Umbilical cord (tissue), 1 donor: ENCODE measurements at regions not wholly inside any gene's neighbourhood (a gene's known extent, or its start where the extent isn't known, plus 50 kb on each side); places are given as distances from the start of the nearest gene placed in this dataset.

Experiments used
- DNase-seq: peaks from one replicate; pipeline ENCODE4 v3.0.0-alpha.2; 2015; ENCODE audit warnings: low spot score

GRCh38 chrX:15191830-15192229 lies 78.1 kb downstream of the ASB9 start:
- DNase-seq: peak; percentile 30

GRCh38 chrX:15188039-15188438 lies 81.8 kb downstream of the ASB9 start:
- no peak for DNase-seq

- DNase-seq: no peak
Observed at GRCh38 chrX:15177316-15177715, 92.6 kb downstream of the ASB9 start.

GRCh38 chrX:15173411-15173810 lies 96.5 kb downstream of the ASB9 start:
- no peak for DNase-seq

- no peak for DNase-seq
Observed at GRCh38 chrX:15170927-15171326, 99.0 kb downstream of the ASB9 start.

GRCh38 chrX:15167826-15168225 lies 102.1 kb downstream of the ASB9 start:
- no peak for DNase-seq

- DNase-seq: no peak
Observed at GRCh38 chrX:15165832-15166231, 104.1 kb downstream of the ASB9 start.

- no peak for DNase-seq
Observed at GRCh38 chrX:15163131-15163530, 106.8 kb downstream of the ASB9 start.

- DNase-seq: no peak
Observed at GRCh38 chrX:15160558-15161095, 109.3 kb downstream of the ASB9 start.

GRCh38 chrX:15158736-15159406 lies 111.0 kb downstream of the ASB9 start:
- DNase-seq: no peak

- DNase-seq: no peak
Observed at GRCh38 chrX:15158350-15158735, 111.5 kb downstream of the ASB9 start.

- no peak for DNase-seq
Observed at GRCh38 chrX:15157624-15158023, 112.3 kb downstream of the ASB9 start.

- DNase-seq: no peak
Observed at GRCh38 chrX:15151267-15152186, 118.4 kb downstream of the ASB9 start.

- DNase-seq: no peak
Observed at GRCh38 chrX:15150586-15150985, 119.3 kb downstream of the ASB9 start.

- no peak for DNase-seq
Observed at GRCh38 chrX:15146515-15146914, 123.4 kb downstream of the ASB9 start.

GRCh38 chrX:15143825-15144121 lies 126.1 kb downstream of the ASB9 start:
- no peak for DNase-seq

GRCh38 chrX:15143050-15143824 lies 126.6 kb downstream of the ASB9 start:
- peak; percentile 25 for DNase-seq

- DNase-seq: peak; percentile 13
Observed at GRCh38 chrX:15142084-15142715, 127.7 kb downstream of the ASB9 start.

- DNase-seq: no peak
Observed at GRCh38 chrX:15136795-15137194, 133.1 kb downstream of the ASB9 start.

GRCh38 chrX:15129412-15129811 lies 140.5 kb downstream of the ASB9 start:
- no peak for DNase-seq

- DNase-seq: no peak
Observed at GRCh38 chrX:15128861-15129260, 141.0 kb downstream of the ASB9 start.

GRCh38 chrX:15127010-15127409 lies 142.9 kb downstream of the ASB9 start:
- no peak for DNase-seq
